ENCODE measurements at regions not wholly inside any gene's neighbourhood (a gene's known extent, or its start where the extent isn't known, plus 50 kb on each side); places are given as distances from the start of the nearest gene placed in this dataset.

- TF ChIP-seq EP300 (IDR thresholded peaks at IDR 0.05) (no peak), POLR2A (IDR thresholded peaks at IDR 0.05) (no peak), CTCF (IDR thresholded peaks at IDR 0.05) (no peak), POLR2AphosphoS5 (IDR thresholded peaks at IDR 0.05) (peak in 1 of 3 donors; percentile 16)
Observed at GRCh38 chr14:104353921-104354701, 215.7 kb downstream of the KIF26A start.
